Suprapubic skin (tissue), 4 donors: ENCODE measurements at regions not wholly inside any gene's neighbourhood (a gene's known extent, or its start where the extent isn't known, plus 50 kb on each side); places are given as distances from the start of the nearest gene placed in this dataset.

Source experiments
- CTCF ChIP-seq, 2 donors: fragments of 200-600 bp in 1 of 2; fragments of 450-650 bp in 1 of 2; sonication (generic) in 1 of 2; IDR thresholded peaks; one replicate each; pipeline ENCODE4 v1.5.1; 2016 to 2019; ENCODE audit warnings: antibody characterized with exemption in 2 of 2, mild to moderate bottlenecking in 1 of 2, moderate library complexity in 1 of 2
- EP300 ChIP-seq: sonication (generic); formaldehyde crosslinking; IDR thresholded peaks from one replicate; pipeline ENCODE4 v1.6.1; 2017; ENCODE audit warnings: antibody characterized with exemption
- POLR2A ChIP-seq, 2 donors: fragments of 450-650 bp; IDR thresholded peaks; one replicate each; pipeline ENCODE4 v1.6.1; 2017; ENCODE audit warnings: antibody characterized with exemption in 2 of 2, mild to moderate bottlenecking in 2 of 2, moderate library complexity in 2 of 2
- POLR2AphosphoS5 ChIP-seq, 3 donors: sonication (generic); formaldehyde crosslinking; IDR thresholded peaks; one replicate each; pipeline ENCODE4 v1.6.1; 2017; ENCODE audit warnings: antibody characterized with exemption in 3 of 3

DNA sequence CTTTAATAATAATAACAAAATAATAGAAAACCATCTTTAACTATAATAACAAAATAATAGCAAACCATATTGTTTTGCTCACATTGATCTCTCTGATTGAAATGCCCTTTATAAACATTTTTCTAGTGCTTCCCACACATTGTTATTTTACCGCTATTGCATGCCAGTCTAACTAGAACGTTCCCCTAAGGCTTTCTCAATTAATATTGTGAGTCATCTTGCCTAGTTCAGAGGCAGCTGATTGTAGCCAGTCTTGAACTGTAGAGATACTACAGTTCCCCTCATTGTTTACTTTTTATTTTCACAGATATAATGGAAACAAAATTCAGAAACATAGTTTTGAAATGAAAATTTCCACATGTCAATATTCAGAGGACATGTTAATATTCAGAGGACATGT, 192.3 kb upstream of the ADGRL4 start:
- TF ChIP-seq CTCF (IDR thresholded peaks at IDR 0.05) (no peak), POLR2A (IDR thresholded peaks at IDR 0.05) (no peak), POLR2AphosphoS5 (IDR thresholded peaks at IDR 0.05) (no peak), EP300 (no peak)
